ENCODE measurements at regions not wholly inside any gene's neighbourhood (a gene's known extent, or its start where the extent isn't known, plus 50 kb on each side); places are given as distances from the start of the nearest gene placed in this dataset.

GRCh38 chr13:64958106-64958505, 2272.0 kb downstream of the PCDH9 start:
- no peak for DNase-seq

DNA sequence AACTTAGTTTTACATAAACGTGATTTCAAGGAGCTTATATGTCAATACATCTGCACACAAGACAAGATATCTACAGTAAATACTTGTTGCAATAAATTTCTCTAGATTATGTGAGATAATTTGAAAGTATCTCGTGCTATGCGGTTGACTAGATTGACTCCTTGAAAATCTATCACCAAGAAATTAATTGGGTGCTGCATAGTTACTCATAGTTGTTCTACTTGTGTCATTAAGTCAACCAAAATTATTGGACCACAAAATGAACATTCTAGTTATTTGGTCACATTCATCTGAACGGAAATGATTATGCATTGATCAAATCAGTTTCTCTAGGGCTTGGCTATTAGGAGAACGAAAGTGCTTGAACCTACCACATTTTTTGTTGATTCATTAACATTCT, 2291.5 kb downstream of the PCDH9 start:
- DNase-seq: no peak

DNA sequence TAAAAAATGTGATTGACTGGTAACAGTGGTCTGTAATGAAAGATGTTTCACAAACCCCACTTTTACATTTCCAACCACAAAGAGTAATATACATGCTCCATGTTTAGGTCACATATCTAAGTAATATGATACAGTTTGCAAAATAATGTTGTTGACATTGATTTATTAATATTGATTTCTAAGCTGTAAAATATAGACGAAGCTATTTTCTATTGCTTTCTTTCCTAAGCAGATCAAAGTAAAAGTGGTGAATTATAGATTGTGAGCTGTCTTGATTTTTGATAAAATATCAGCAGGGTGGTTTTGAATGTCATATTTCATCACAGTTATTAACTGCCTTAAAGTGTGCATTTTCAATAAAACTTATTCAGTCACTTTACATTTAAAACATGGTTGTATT, 2292.8 kb downstream of the PCDH9 start:
- no peak for DNase-seq

GRCh38 chr13:64936879-64937278, 2293.3 kb downstream of the PCDH9 start:
- DNase-seq: no peak

GRCh38 chr13:64935441-64935840, 2294.7 kb downstream of the PCDH9 start:
- no peak for DNase-seq

GRCh38 chr13:64934569-64935362, 2295.4 kb downstream of the PCDH9 start:
- no peak for DNase-seq

DNA sequence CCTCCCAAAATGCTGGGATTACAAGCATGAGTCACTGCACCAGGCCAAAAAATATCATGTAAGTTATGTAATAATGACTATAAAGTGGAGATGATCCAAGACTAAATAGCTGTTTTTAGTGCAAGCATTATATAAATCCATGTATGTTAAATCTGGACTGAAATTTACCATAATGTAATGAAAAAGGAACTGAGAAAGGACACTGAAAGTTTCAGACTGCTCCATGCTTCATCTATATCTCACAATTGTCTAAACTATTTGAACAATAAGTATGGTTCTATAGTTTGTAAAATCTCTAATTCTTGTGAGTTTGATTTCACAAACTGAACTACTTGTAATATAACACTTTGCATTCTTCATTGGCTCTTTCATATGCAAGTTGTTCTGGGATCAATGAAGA, 2299.5 kb downstream of the PCDH9 start:
- no peak for DNase-seq

DNA sequence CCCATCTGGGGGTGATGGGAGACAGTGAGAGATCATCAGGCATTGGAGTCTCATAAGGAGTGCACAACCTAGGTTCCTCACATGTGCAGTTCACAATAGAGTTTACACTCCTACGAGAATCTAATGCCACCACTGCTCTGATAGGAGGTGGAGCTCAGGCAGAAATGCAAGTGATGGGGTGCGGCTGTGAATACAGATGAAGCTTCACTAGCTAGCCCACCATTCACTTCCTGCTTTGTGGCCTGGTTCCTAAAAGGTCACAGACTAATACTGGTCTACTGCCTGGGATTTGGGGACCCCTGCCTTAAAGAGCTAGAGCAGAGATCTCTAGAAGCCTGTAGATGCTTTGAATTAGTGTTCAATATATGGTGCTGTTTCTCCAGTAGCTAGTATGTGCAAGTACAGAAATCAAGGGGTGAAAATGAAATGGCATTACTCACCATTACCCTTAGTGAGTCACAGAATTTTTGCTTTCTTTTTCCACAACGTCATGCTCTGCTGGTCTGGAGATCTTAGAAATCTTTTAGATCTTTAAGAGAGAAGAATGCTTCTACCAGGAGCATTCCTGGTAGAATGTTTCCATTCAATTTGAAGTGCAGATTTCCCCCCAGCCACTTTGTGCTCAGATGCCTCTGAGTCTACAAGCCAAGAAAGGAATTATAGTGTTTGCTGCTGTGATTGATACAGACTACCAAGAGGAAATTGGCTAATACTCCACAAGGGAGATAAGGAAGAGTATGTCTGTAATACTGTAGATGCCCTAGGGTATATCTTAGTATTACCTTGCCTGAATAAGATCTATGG, 2301.2 kb downstream of the PCDH9 start:
- DNase-seq: no peak

DNA sequence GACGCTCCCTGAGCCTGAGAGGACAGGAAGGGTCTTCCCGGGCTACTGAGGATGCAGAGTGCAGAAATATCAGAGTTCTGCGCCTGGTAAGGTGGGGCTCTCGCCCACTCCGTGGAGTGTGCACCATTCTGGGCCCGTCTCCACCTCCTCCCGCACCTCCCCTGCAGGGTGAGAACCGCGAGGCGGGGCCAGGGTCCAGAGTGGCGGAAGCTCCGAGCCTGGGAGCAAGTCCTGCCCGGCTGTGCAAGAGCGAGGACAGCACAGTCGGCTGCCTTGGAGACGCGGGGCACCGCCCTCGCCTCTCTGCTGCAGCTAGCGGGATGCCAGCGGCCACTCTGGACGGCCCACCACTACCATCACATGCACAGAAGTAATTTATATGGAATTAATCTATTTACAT, 2304.4 kb downstream of the PCDH9 start:
- no peak for DNase-seq

DNA sequence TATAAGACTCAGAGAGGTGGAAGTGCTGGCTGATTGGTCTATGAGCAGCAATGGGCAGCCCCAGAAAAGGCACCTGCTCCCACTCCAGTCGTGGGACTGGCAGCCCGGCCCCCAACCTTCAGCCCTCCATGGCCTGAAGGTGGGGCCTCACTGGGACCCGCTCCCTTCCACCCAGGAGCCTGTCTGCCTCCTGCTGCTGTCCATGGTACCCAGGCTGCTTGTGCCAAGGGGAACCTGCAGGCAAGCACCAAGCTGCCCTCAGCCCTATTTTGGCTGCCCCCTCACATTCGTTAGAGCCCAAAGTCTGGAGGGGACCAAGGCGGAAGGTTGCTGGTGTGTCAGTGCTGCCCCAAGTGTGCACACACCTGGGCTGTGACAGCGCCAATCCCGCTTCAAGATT, 2304.9 kb downstream of the PCDH9 start:
- DNase-seq: no peak

- DNase-seq: no peak
These were observed 2305.7 kb downstream of the PCDH9 start for GRCh38 chr13:64924401-64924800.

DNA sequence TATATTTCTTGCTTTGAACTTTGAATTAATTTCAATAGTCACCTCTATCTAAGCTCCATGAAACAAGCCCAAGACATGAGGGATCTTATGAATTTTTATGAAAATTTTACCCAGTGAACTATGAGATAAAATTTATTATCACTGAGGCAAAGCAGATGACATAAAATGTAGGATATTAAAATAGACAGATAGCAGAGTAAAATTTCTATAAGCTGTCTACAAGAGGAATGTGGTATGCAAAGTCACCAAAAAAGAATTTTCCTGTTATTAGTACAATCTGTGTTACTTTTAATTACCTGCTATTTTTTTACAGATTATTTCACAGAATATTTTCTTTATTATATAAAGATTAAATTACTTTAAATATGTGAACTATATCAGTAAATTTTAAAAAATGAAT, 2312.6 kb downstream of the PCDH9 start:
- no peak for DNase-seq

DNA sequence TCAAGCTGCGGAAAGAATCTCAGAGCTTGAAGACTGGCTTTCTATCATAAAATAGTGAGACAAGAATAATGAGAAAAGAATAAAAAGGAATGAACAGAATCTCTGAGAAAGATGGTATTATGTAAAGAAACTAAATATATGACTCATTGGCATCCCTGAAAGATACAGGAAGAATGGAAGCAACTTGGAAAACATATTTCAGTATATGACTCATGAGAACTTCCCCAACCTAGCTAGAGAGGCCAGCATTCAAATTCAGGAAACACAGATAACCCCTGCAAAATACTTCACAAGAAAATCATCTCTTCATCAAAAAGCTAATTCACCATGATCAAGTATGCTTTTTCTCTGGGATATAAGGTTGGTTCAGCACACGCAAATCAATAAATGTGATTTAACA, 2318.0 kb downstream of the PCDH9 start:
- no peak for DNase-seq

DNA sequence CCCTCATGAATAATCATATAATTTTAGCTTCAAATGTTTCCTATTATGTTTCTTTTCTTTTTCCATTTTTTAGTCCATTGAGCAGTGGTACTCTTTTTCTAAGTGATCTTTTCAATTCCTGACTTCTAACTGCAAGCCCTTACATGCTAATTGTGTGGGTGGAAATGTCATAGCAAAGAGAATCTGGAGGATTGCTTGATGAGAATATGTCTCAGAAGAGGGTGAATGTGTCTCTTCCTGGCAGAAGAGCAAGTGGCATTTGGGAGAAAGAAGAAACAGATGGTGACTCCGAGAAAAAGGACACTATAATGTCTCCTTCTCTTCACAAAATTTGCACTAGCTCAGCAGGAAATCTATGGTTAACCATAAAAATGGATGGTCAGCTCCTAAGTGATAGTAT, 2320.0 kb downstream of the PCDH9 start:
- DNase-seq: no peak

DNA sequence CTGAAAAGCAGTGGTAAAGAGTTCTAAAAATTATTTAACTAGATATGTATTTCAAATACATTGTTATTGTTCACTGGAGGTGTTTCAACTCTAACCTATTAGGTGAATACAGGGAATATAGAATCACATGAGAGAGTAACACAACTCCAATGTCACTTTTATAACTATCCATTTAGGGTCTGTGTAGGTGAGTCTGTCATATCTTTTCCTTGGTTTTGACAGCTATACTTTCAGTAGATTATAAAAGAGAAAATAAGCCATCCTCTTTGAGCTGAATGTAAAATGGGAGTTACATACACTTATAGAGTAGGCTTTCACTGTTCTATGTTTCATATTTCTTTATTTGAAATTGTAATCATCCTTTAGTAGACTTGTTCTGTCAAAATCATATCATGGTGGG, 2321.0 kb downstream of the PCDH9 start:
- no peak for DNase-seq

- DNase-seq: no peak
These were observed 2330.1 kb downstream of the PCDH9 start for GRCh38 chr13:64900039-64900438.

DNA sequence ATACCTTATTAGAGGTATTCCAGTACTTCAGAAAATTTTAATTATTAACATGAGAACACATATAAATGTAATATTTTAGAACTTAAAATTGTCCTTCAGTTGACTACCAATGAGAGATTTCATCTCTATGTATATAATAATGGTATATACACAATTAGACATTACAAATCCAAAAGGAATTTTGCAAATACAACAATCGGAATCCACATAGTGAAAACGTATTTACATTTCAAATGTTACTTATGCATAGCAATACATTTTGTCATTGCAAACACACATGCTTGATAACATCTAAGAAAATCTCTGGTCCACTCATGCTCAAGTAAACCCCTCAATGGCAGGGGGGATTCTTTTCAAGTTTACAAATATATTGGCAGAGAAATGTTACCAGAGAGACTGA, 2345.2 kb downstream of the PCDH9 start:
- no peak for DNase-seq

DNA sequence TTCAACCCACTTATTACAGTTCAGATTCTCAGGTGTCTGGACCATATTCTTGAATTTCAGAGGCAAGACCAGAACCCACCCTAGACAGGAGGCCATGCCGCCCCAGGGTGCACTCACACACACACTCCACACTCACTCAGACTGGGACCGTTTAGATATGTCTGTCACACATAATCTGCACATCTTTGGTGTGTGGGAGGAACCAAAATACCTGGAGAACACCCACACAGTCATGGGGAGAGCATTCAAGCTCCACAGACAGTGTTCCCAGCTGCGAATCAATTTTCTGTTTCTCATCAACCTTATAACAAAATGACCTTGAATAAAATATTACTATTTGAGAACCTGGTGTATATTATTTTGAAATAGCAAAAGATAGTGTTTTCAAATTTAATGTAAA, 2353.0 kb downstream of the PCDH9 start:
- no peak for DNase-seq

DNA sequence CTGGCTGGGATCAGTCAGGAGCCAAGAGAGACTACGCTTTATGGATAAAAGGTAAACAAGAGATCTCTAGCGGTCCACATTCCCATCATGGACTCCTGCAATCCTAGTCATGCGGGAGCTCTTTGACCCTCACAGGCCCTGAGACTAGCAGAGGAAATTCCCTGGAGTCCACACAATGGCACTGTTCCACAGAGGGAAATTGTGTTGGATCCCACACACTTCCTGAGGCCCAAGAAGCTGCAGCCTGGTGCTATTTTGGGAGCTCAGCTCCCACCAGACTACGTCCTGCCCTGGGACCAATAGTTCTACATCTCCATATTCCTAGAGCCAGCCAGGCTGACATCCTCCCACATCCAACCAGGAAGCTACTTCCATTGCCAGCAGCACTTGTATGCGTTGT, 2358.4 kb downstream of the PCDH9 start:
- DNase-seq: no peak

- DNase-seq: no peak
These were observed 2360.6 kb downstream of the PCDH9 start for GRCh38 chr13:64869539-64869938.

- DNase-seq: no peak
These were observed 2362.3 kb downstream of the PCDH9 start for GRCh38 chr13:64867856-64868255.

GRCh38 chr13:64866331-64866730, 2363.8 kb downstream of the PCDH9 start:
- DNase-seq: no peak

- no peak for DNase-seq
These were observed 2374.6 kb downstream of the PCDH9 start for GRCh38 chr13:64855506-64855905.

GRCh38 chr13:64850017-64850416, 2380.1 kb downstream of the PCDH9 start:
- DNase-seq: no peak

- DNase-seq: no peak
These were observed 2380.9 kb downstream of the PCDH9 start for GRCh38 chr13:64849196-64849595.

Measured in bone marrow (tissue), 2 donors.